SH-SY5Y (cell line): ENCODE measurements at regions not wholly inside any gene's neighbourhood (a gene's known extent, or its start where the extent isn't known, plus 50 kb on each side); places are given as distances from the start of the nearest gene placed in this dataset.

Experiments
- GATA2 ChIP-seq: IDR thresholded peaks from 2 replicates; pipeline ENCODE4 v1.6.1; 2011; ENCODE audit warnings: mild to moderate bottlenecking, low read depth, low read length
- GATA3 ChIP-seq: IDR thresholded peaks from 2 replicates; pipeline ENCODE4 v1.6.1; 2011; ENCODE audit warnings: low read depth, mild to moderate bottlenecking, low read length, moderate library complexity

- TF ChIP-seq GATA3 (no peak), GATA2 (no peak)
These were observed 427.5 kb downstream of the BCL11B start for GRCh38 chr14:98844456-98844855.

GRCh38 chr14:98847521-98848468, 424.2 kb downstream of the BCL11B start:
- TF ChIP-seq GATA2 (no peak), GATA3 (no peak)

- no peak for TF ChIP-seq GATA2
- TF ChIP-seq GATA3, result no peak
These were observed 418.8 kb downstream of the BCL11B start for GRCh38 chr14:98853063-98853729.

GRCh38 chr14:98855926-98856715, 415.9 kb downstream of the BCL11B start:
- TF ChIP-seq GATA3, result no peak
- TF ChIP-seq GATA2, result no peak

GRCh38 chr14:98858158-98858557, 413.8 kb downstream of the BCL11B start:
- no peak for TF ChIP-seq GATA3
- no peak for TF ChIP-seq GATA2

- TF ChIP-seq GATA3 (no peak), GATA2 (no peak)
These were observed 413.4 kb downstream of the BCL11B start for GRCh38 chr14:98858561-98858960.

- no peak for TF ChIP-seq GATA3
- no peak for TF ChIP-seq GATA2
These were observed 412.7 kb downstream of the BCL11B start for GRCh38 chr14:98859301-98859700.

GRCh38 chr14:98864211-98864610, 407.8 kb downstream of the BCL11B start:
- no peak for TF ChIP-seq GATA2

- no peak for TF ChIP-seq GATA3
These were observed 404.9 kb downstream of the BCL11B start for GRCh38 chr14:98867146-98867545.

- TF ChIP-seq GATA2 (no peak), GATA3 (no peak)
These were observed 404.3 kb downstream of the BCL11B start for GRCh38 chr14:98867726-98868125.

GRCh38 chr14:98868866-98869265, 403.1 kb downstream of the BCL11B start:
- no peak for TF ChIP-seq GATA3
- TF ChIP-seq GATA2, result no peak

GRCh38 chr14:98871796-98872195, 400.2 kb downstream of the BCL11B start:
- TF ChIP-seq GATA3 (no peak), GATA2 (no peak)

- no peak for TF ChIP-seq GATA2
- TF ChIP-seq GATA3, result no peak
These were observed 394.9 kb downstream of the BCL11B start for GRCh38 chr14:98877065-98877464.

- TF ChIP-seq GATA2 (no peak), GATA3 (no peak)
These were observed 393.7 kb downstream of the BCL11B start for GRCh38 chr14:98878282-98878681.
